Neuronal stem cell (in vitro differentiated cells): ENCODE measurements at regions not wholly inside any gene's neighbourhood (a gene's known extent, or its start where the extent isn't known, plus 50 kb on each side); places are given as distances from the start of the nearest gene placed in this dataset.

ENCODE experiments used
- DNase-seq: peaks from one replicate; pipeline ENCODE4 v3.0.0-alpha.2; 2013; ENCODE audit warnings: low spot score
- H2AFZ ChIP-seq: one replicate; pipeline ENCODE4 v1.6.1; 2013; ENCODE audit warnings: mild to moderate bottlenecking, low read length, inconsistent platforms
- H2AK5ac ChIP-seq: 2 replicates; pipeline ENCODE4 v1.6.1; 2013; ENCODE audit warnings: low read depth, mild to moderate bottlenecking, inconsistent platforms, low read length, moderate library complexity, mixed read lengths
- H2BK120ac ChIP-seq: 2 replicates; pipeline ENCODE4 v1.6.1; 2013; ENCODE audit warnings: low read depth, mild to moderate bottlenecking, inconsistent platforms, low read length, moderate library complexity, mixed read lengths
- H2BK12ac ChIP-seq: one replicate; pipeline ENCODE4 v1.6.1; 2013; ENCODE audit warnings: low read length, inconsistent platforms
- H2BK15ac ChIP-seq: 2 replicates; pipeline ENCODE4 v1.6.1; 2013; ENCODE audit warnings: mild to moderate bottlenecking, low read length, inconsistent platforms, mixed read lengths
- H2BK5ac ChIP-seq: one replicate; pipeline ENCODE4 v1.6.1; 2013; ENCODE audit warnings: inconsistent platforms, mild to moderate bottlenecking, low read length, moderate library complexity
- H3K14ac ChIP-seq: one replicate; pipeline ENCODE4 v1.6.1; 2013; ENCODE audit warnings: low read length, inconsistent platforms
- H3K18ac ChIP-seq: 2 replicates; pipeline ENCODE4 v1.6.1; 2013; ENCODE audit warnings: low read length, inconsistent platforms
- H3K23ac ChIP-seq: 2 replicates; pipeline ENCODE4 v1.6.1; 2013; ENCODE audit warnings: low read depth, mild to moderate bottlenecking, mixed read lengths, low read length, inconsistent platforms; ENCODE audit not compliant: poor library complexity
- H3K27ac ChIP-seq: replicated peaks from 3 replicates; pipeline ENCODE4 v1.5.1; 2013; ENCODE audit warnings: low read length, inconsistent platforms
- H3K27me3 ChIP-seq, 3 experiments: 2 replicates each; pipeline ENCODE4 v1.6.1; 2013; ENCODE audit warnings: low read length in 3 of 3, mild to moderate bottlenecking in 2 of 3, inconsistent platforms in 1 of 3, low read depth in 1 of 3, mixed read lengths in 1 of 3, moderate library complexity in 1 of 3; ENCODE audit not compliant: control insufficient read depth in 3 of 3, insufficient read depth in 3 of 3
- H3K36me3 ChIP-seq, 2 donors: replicated peaks in 1 of 2; 2 replicates each; pipeline ENCODE4 v1.6.1; 2013; ENCODE audit warnings: low read length in 2 of 2; ENCODE audit not compliant: control insufficient read depth in 2 of 2, insufficient read depth in 2 of 2
- H3K4ac ChIP-seq: 2 replicates; pipeline ENCODE4 v1.6.1; 2013; ENCODE audit warnings: inconsistent platforms, mild to moderate bottlenecking, low read length, moderate library complexity
- H3K4me1 ChIP-seq, 2 donors: 1 replicate in 1 of 2; 2 replicates in 1 of 2; pipeline ENCODE4 v1.6.1; 2013; ENCODE audit warnings: low read length in 2 of 2, low read depth in 1 of 2; ENCODE audit not compliant: control insufficient read depth in 2 of 2, insufficient read depth in 1 of 2
- H3K4me2 ChIP-seq: one replicate; pipeline ENCODE4 v1.6.1; 2013; ENCODE audit warnings: mild to moderate bottlenecking, low read length, inconsistent platforms; ENCODE audit not compliant: insufficient read depth, poor library complexity, severe bottlenecking
- H3K4me3 ChIP-seq, 2 donors: 2 replicates each; pipeline ENCODE4 v1.5.1; 2013; ENCODE audit warnings: low read length in 2 of 2, mild to moderate bottlenecking in 2 of 2, inconsistent platforms in 1 of 2, moderate library complexity in 1 of 2
- H3K79me1 ChIP-seq: one replicate; pipeline ENCODE4 v1.6.1; 2013; ENCODE audit warnings: low read depth, mild to moderate bottlenecking, inconsistent platforms, low read length, moderate library complexity
- H3K9ac ChIP-seq: one replicate; pipeline ENCODE4 v1.6.1; 2013; ENCODE audit warnings: mild to moderate bottlenecking, low read depth, low read length, inconsistent platforms; ENCODE audit not compliant: poor library complexity
- H3K9me3 ChIP-seq, 2 donors: replicated peaks in 1 of 2; 2 replicates each; pipeline versions ENCODE3 to v1.6.1; 2013; ENCODE audit warnings: low read length in 2 of 2, mild to moderate bottlenecking in 2 of 2, inconsistent platforms in 1 of 2, low read depth in 1 of 2, mixed read lengths in 1 of 2, moderate library complexity in 1 of 2; ENCODE audit not compliant: control insufficient read depth in 2 of 2, insufficient read depth in 1 of 2
- H4K8ac ChIP-seq: one replicate; pipeline ENCODE4 v1.6.1; 2013; ENCODE audit warnings: low read depth, mild to moderate bottlenecking, inconsistent platforms, low read length, moderate library complexity
- H4K91ac ChIP-seq: one replicate; pipeline ENCODE4 v1.6.1; 2013; ENCODE audit warnings: low read length, low read depth, mild to moderate bottlenecking, inconsistent platforms; ENCODE audit not compliant: poor library complexity
- WGBS, 2 donors: extraction: QIAGEN DNeasy Blood & Tissue Kit; methylation state at CpG; one replicate each; pipeline ENCODE4 v1.1.7; 2013; ENCODE audit warnings: missing lambda C conversion rate in 2 of 2, mixed read lengths in 1 of 2; ENCODE audit not compliant: insufficient read length in 2 of 2, insufficient replicate concordance in 1 of 2; ENCODE audit errors: extremely low coverage in 2 of 2; 5-methylcytosine and 5-hydroxymethylcytosine counted together

DNA sequence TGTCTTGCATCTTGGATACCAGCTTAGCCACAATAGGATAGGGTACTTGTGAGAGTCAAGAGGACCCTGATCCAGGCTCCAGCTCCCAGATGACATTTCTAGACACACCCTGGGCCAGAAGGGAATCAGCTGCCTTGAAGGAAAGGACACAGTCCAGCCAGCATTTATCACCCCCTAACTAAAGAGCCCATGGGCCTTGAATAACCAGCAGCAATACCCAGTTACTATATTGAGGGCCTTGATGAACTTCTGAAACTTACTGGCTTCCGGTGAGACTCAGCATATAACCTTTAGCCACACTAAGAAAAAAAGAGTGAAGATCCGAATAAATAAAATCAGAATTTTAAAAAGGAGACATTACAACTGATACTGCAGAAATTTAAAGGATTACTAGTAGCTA is 1135.4 kb downstream of the LRFN5 start:
- H3K27ac ChIP-seq: no peak overlapping the region
- no peak overlapping the region for H2BK15ac ChIP-seq
- H4K8ac ChIP-seq: no peak overlapping the region
- H3K4me3 ChIP-seq: no peak overlapping the region
- no peak overlapping the region for H2BK120ac ChIP-seq
- H2AK5ac ChIP-seq: no peak overlapping the region
- no peak overlapping the region for H3K14ac ChIP-seq
- no peak overlapping the region for H3K4me2 ChIP-seq
- DNase-seq: no peak
- no peaks in the 10 kb centered on the region for H3K79me1 ChIP-seq
- H3K27me3 ChIP-seq: no peaks in the 10 kb centered on the region
- no peak overlapping the region for H3K4ac ChIP-seq
- no peaks in the 10 kb centered on the region for H3K36me3 ChIP-seq
- no peak overlapping the region for H3K9ac ChIP-seq
- H2BK12ac ChIP-seq: no peak overlapping the region
- no peak overlapping the region for H2BK5ac ChIP-seq
- no peaks in the 10 kb centered on the region for H3K4me1 ChIP-seq
- no peaks in the 10 kb centered on the region for H3K9me3 ChIP-seq
- no peak overlapping the region for H2AFZ ChIP-seq
- H3K23ac ChIP-seq: no peak overlapping the region
- WGBS, 2 donors: no CpG with 5 or more reads among the region's 2 CpGs
- H3K18ac ChIP-seq: no peak overlapping the region
- H4K91ac ChIP-seq: no peak overlapping the region

DNA sequence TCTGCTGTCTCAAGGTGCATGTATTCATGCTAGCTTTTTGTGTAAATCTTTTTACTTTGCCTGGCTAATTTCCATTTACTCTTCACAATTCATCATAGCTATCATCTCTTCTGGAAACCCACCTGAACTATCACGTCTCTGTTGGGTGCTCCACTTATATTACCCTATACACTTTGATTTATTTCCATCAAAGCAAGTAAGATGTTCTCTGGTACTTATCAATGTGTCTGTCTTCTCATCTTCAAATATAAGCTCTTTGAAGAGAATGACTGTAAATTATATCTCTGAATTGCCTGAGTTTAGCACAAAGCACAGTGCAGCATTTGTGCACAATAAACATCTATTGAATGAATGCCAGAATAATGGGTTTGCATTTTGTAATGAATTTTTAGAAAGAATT is 1129.7 kb downstream of the LRFN5 start:
- no peak overlapping the region for H3K23ac ChIP-seq
- WGBS, 2 donors: no CpG with 5 or more reads among the region's 1 CpG
- H3K4ac ChIP-seq: no peak overlapping the region
- no peak overlapping the region for H3K14ac ChIP-seq
- H3K9ac ChIP-seq: no peak overlapping the region
- H3K36me3 ChIP-seq: no peaks in the 10 kb centered on the region
- no peak overlapping the region for H2AFZ ChIP-seq
- H4K8ac ChIP-seq: no peak overlapping the region
- DNase-seq: no peak
- no peak overlapping the region for H3K18ac ChIP-seq
- H2AK5ac ChIP-seq: no peak overlapping the region
- no peaks in the 10 kb centered on the region for H3K9me3 ChIP-seq
- no peak overlapping the region for H2BK15ac ChIP-seq
- no peak overlapping the region for H4K91ac ChIP-seq
- no peak overlapping the region for H3K27ac ChIP-seq
- no peaks in the 10 kb centered on the region for H3K4me1 ChIP-seq
- no peak overlapping the region for H3K4me3 ChIP-seq
- no peaks in the 10 kb centered on the region for H3K79me1 ChIP-seq
- no peak overlapping the region for H2BK120ac ChIP-seq
- H3K27me3 ChIP-seq: no peaks in the 10 kb centered on the region
- H2BK5ac ChIP-seq: no peak overlapping the region
- no peak overlapping the region for H2BK12ac ChIP-seq
- H3K4me2 ChIP-seq: no peak overlapping the region

DNA sequence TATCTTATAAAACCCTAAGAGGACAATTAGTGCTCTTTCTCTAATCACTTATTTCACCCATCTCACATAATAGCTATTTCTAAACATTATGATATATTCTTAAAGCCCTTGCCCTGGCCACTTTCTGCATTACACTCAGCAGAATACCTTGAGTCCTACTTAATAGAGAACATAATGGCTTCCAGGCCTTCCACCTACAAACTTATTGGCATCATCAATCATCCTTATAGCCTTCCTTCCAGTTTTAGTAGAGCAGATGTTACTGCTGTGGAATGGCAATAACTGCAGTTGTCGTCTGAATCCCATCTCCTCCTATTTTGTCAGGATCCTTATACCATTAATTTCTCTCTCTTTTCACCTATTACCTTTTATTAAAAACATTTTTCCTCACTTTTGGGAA is 1127.4 kb downstream of the LRFN5 start:
- no peak overlapping the region for H2AK5ac ChIP-seq
- H3K27ac ChIP-seq: no peak overlapping the region
- H3K9me3 ChIP-seq: no peaks in the 10 kb centered on the region
- no CpG with 5 or more reads among the region's 1 CpG for WGBS, 2 donors
- no peak overlapping the region for H3K14ac ChIP-seq
- H2BK120ac ChIP-seq: no peak overlapping the region
- no peak overlapping the region for H2BK12ac ChIP-seq
- no peak overlapping the region for H3K9ac ChIP-seq
- no peak overlapping the region for H3K4ac ChIP-seq
- H3K4me3 ChIP-seq: no peak overlapping the region
- H2BK15ac ChIP-seq: no peak overlapping the region
- no peak overlapping the region for H3K18ac ChIP-seq
- H2AFZ ChIP-seq: no peak overlapping the region
- H2BK5ac ChIP-seq: no peak overlapping the region
- no peak overlapping the region for H4K8ac ChIP-seq
- no peak overlapping the region for H3K4me2 ChIP-seq
- H3K23ac ChIP-seq: no peak overlapping the region
- no peak overlapping the region for H4K91ac ChIP-seq
- H3K79me1 ChIP-seq: no peaks in the 10 kb centered on the region
- H3K4me1 ChIP-seq: no peaks in the 10 kb centered on the region
- no peaks in the 10 kb centered on the region for H3K36me3 ChIP-seq
- no peak for DNase-seq
- H3K27me3 ChIP-seq: no peaks in the 10 kb centered on the region

DNA sequence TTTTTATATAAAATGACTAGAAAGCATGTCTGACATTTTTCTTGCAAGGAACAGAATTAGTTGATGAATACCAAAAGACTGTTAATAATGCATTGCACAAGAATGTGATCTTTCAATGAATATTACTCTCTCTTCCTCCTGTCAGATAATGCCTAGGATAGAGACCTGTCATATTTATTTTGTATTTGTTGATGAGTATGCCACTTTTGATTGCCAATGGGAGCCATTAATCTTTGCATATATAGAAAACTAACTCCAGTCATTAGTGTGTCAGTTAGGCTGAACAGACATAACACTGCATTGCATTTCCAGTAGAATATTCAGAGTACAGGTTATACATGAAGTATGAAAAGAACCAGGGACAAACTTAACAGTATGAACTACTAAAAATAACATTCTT is 1125.3 kb downstream of the LRFN5 start:
- Histone ChIP-seq H3K4ac (no peak overlapping the region), H3K4me2 (no peak overlapping the region), H3K18ac (no peak overlapping the region), H2BK120ac (no peak overlapping the region), H4K8ac (no peak overlapping the region), H3K27me3 (no peaks in the 10 kb centered on the region), H2BK12ac (no peak overlapping the region), H3K79me1 (no peaks in the 10 kb centered on the region), H4K91ac (no peak overlapping the region), H3K36me3 (no peaks in the 10 kb centered on the region), H2AFZ (no peak overlapping the region), H3K27ac (no peak overlapping the region), H2BK5ac (no peak overlapping the region), H2BK15ac (no peak overlapping the region), H3K9ac (no peak overlapping the region), H3K23ac (no peak overlapping the region), H2AK5ac (no peak overlapping the region), H3K14ac (no peak overlapping the region), H3K4me1 (no peaks in the 10 kb centered on the region), H3K9me3 (no peaks in the 10 kb centered on the region), H3K4me3 (no peak overlapping the region)
- no peak for DNase-seq
